Transverse colon (tissue), 4 donors: ENCODE measurements at regions not wholly inside any gene's neighbourhood (a gene's known extent, or its start where the extent isn't known, plus 50 kb on each side); places are given as distances from the start of the nearest gene placed in this dataset.

ENCODE experiments used
- DNase-seq: peaks from one replicate; pipeline ENCODE4 v3.0.0-alpha.2; 2019
- H3K27ac ChIP-seq, 4 donors: fragments of 200-600 bp; sonication (generic); 2 replicates each; pipeline ENCODE4 v1.5.1; 2016 to 2018; ENCODE audit warnings: inconsistent platforms in 4 of 4
- H3K27me3 ChIP-seq: fragments of 200-600 bp; sonication (generic); 2 replicates; pipeline ENCODE4 v1.5.1; 2017; ENCODE audit warnings: inconsistent platforms
- H3K36me3 ChIP-seq, 4 donors: fragments of 200-600 bp; sonication (generic); 2 replicates each; pipeline ENCODE4 v1.5.1; 2017 to 2019; ENCODE audit warnings: inconsistent platforms in 4 of 4
- H3K4me1 ChIP-seq, 4 donors: fragments of 200-600 bp; sonication (generic); 2 replicates each; pipeline ENCODE4 v1.5.1; 2017 to 2020; ENCODE audit warnings: inconsistent platforms in 4 of 4
- H3K4me3 ChIP-seq, 4 donors: fragments of 200-600 bp; sonication (generic); 1 replicate in 1 of 4; 2 replicates in 3 of 4; pipeline versions ENCODE4 v1.5.1 to v1.6.1; 2017 to 2019; ENCODE audit warnings: inconsistent platforms in 4 of 4
- H3K9me3 ChIP-seq, 2 donors: fragments of 200-600 bp; sonication (generic); 2 replicates each; pipeline ENCODE4 v1.5.1; 2017 to 2019; ENCODE audit warnings: inconsistent platforms in 2 of 2
- EP300 ChIP-seq: sonication (generic); formaldehyde crosslinking; IDR thresholded peaks from one replicate; pipeline ENCODE4 v1.6.1; 2017; ENCODE audit warnings: antibody characterized with exemption, low read depth
- POLR2A ChIP-seq: fragments of 450-650 bp; IDR thresholded peaks from one replicate; pipeline ENCODE4 v1.6.1; 2016; ENCODE audit warnings: antibody characterized with exemption, mild to moderate bottlenecking, moderate library complexity
- POLR2AphosphoS5 ChIP-seq, 3 donors: sonication (generic); formaldehyde crosslinking; IDR thresholded peaks; one replicate each; pipeline ENCODE4 v1.6.1; 2016; ENCODE audit warnings: antibody characterized with exemption in 3 of 3
- WGBS, 2 donors: methylation state at CpG; one replicate each; pipeline ENCODE4 v1.1.5; 2018; ENCODE audit warnings: low coverage in 1 of 2; 5-methylcytosine and 5-hydroxymethylcytosine counted together
- in situ Hi-C, 4 donors: fragments of 200-750 bp; cut with MboI; loops; one replicate each; pipeline versions ENCODE4 v1.15.0 to v1.15.1; 2017; ENCODE audit warnings: low sequenced_read_pairs in 3 of 4, low pct_ligation_motif_present in 1 of 4, low pct_unique_long_range_greater_than_20kb in 1 of 4
- intact Hi-C: fragments of 100-400 bp; cut with DNase I; formaldehyde crosslinking; loops from one replicate; pipeline ENCODE4 v1.15.1; 2023; ENCODE audit warnings: low total_unique reads
- TF ChIP-seq, protein P1 (sequence below), 5 experiments: fragments of 200-600 bp in 3 of 5; fragments of 450-650 bp in 2 of 5; sonication (generic) in 3 of 5; IDR thresholded peaks; 1 replicate in 2 of 5; 2 replicates in 3 of 5; pipeline ENCODE4 v1.5.1; 2016 to 2017; ENCODE audit warnings: antibody characterized with exemption in 5 of 5, inconsistent platforms in 3 of 5, mild to moderate bottlenecking in 2 of 5, moderate library complexity in 1 of 5

DNA sequence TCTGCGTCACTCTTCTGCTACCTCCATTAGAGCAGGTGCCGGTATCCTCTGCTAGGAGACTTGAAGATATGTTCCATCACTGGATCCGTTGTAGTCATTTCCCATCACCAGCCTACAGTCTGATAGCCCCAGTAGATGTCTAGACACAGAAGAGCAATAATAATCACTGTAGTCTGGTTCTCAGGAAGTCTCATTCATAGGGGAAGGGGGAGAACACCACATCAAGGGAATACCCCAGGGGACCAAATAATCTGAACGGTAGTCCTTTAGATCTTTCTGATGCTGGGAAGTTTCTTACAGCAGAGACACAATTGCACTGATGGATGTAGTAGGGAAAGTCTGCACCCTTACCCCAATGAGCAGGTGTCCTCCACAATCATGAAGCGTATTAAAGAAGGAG, 595.0 kb downstream of the EPHA3 start:
- Histone ChIP-seq H3K4me1 (peaks cover 3 to 31% (median 17%) of the 10 kb centered on the region in 4 donors), H3K4me3 (no peak overlapping the region), H3K27ac (no peak overlapping the region), H3K9me3 (no peaks in the 10 kb centered on the region), H3K36me3 (no peaks in the 10 kb centered on the region), H3K27me3 (no peaks in the 10 kb centered on the region)
- 86% methylated on average over 5 of the region's 5 CpGs; no CpG with 5 or more reads in 1 of the 2 donors for WGBS, 2 donors
- intact Hi-C loops (no loop called here), in situ Hi-C loops (no loop called here)
- no peak for TF ChIP-seq EP300
- TF ChIP-seq, protein P1, sequence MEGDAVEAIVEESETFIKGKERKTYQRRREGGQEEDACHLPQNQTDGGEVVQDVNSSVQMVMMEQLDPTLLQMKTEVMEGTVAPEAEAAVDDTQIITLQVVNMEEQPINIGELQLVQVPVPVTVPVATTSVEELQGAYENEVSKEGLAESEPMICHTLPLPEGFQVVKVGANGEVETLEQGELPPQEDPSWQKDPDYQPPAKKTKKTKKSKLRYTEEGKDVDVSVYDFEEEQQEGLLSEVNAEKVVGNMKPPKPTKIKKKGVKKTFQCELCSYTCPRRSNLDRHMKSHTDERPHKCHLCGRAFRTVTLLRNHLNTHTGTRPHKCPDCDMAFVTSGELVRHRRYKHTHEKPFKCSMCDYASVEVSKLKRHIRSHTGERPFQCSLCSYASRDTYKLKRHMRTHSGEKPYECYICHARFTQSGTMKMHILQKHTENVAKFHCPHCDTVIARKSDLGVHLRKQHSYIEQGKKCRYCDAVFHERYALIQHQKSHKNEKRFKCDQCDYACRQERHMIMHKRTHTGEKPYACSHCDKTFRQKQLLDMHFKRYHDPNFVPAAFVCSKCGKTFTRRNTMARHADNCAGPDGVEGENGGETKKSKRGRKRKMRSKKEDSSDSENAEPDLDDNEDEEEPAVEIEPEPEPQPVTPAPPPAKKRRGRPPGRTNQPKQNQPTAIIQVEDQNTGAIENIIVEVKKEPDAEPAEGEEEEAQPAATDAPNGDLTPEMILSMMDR (IDR thresholded peaks at IDR 0.05) = no peak
- no peak for TF ChIP-seq POLR2AphosphoS5 (IDR thresholded peaks at IDR 0.05)
- TF ChIP-seq POLR2A = no peak
- DNase-seq = no peak

DNA sequence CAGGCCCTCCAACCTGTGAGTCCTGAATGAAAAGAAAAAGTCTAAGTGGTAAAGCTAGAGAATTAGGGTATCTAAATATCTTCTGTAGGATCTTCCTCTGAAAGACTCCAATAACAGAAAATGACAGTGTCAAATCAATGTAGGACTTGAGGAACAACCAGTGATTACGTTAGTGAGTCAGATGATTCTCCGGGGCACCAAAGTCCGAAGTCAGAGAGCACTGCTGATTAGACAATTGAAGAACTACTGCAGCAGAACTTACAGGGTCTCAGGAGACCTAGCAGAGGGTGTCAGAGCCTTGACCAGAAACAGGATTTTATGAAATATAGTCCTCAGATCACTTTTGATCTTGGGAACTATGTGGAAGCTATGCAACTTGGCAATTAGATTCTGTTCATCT, 605.8 kb downstream of the EPHA3 start:
- DNase-seq = no peak

DNA sequence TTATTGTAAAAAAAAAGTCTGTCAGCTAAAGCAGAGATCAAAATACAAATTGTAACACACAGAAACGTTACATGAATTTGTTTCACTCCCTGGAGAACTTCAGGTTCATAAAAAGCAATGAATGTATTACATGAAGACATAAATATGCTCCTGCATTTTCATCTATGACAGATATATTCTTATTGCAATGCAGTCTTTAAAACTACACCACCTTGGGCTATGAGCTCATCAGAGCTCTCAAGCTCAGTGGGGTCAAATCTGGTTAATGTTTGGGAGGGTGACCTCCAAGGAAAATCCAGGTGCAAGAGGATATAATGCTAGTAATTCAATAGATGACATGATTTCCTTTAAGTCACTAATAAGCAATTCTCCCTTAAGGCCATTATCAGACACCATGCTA, 606.8 kb downstream of the EPHA3 start:
- intact Hi-C loops = no loop called here
- no peaks in the 10 kb centered on the region for H3K9me3 ChIP-seq
- H3K27ac ChIP-seq = no peak overlapping the region
- no peaks in the 10 kb centered on the region for H3K4me1 ChIP-seq
- no peaks in the 10 kb centered on the region for H3K36me3 ChIP-seq
- no peaks in the 10 kb centered on the region for H3K27me3 ChIP-seq
- in situ Hi-C loops = no loop called here
- WGBS, 2 donors = 13 to 31% methylated on average over 1 of the region's 1 CpG
- no peak overlapping the region for H3K4me3 ChIP-seq
- no peak for TF ChIP-seq POLR2AphosphoS5 (IDR thresholded peaks at IDR 0.05)
- TF ChIP-seq EP300 = no peak
- no peak for TF ChIP-seq POLR2A
- TF ChIP-seq, protein P1 (IDR thresholded peaks at IDR 0.05) = no peak
- DNase-seq = no peak

More for the DNA sequence above, 605.8 kb downstream of the EPHA3 start:
- 63 to 86% methylated on average over 3 of the region's 3 CpGs for WGBS, 2 donors
- TF ChIP-seq, protein P1 (IDR thresholded peaks at IDR 0.05) = no peak
- TF ChIP-seq POLR2A (no peak), EP300 (no peak), POLR2AphosphoS5 (IDR thresholded peaks at IDR 0.05) (no peak)
- H3K27ac ChIP-seq = no peak overlapping the region
- intact Hi-C loops (no loop called here), in situ Hi-C loops (no loop called here)
- no peaks in the 10 kb centered on the region for H3K27me3 ChIP-seq
- H3K4me1 ChIP-seq = no peaks in the 10 kb centered on the region
- no peaks in the 10 kb centered on the region for H3K9me3 ChIP-seq
- H3K4me3 ChIP-seq = no peak overlapping the region
- no peaks in the 10 kb centered on the region for H3K36me3 ChIP-seq

DNA sequence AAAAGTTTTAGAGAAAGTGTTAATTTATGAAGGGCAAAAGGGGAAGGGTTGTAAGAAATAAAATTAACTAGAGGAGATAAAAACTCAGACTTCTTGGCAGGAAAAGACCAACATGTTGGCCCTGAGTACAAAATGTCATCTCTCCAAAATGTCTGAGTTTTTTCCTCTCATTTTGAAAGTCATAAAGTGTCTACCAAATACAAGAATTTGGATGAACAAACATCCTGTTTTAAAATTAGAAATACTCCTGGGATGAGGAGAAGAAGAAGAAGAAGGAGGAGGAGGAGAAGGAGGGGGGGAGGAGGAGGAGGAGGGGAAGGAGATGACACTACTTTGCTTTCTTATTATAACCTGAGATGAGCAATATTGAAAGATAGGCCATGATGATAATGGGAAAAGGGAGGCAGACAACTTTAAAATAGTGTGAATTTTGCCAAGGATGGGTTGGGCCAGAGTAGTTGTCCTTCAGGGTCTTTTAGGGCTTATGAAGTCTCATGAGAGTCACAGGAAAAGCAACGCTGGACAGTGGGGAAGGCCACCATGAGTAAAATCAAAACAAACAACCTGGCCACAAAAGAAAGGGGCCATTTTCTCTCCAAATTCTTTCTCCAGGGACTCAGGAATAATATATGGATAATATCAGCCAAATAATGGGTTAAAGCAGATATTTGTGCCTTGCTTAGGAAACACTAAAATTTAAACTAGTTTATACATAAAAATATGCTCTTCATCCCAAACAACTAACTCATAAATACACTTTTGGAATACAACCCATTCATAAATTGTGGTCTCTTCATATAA, 632.9 kb downstream of the EPHA3 start:
- in situ Hi-C loops = no loop called here
- Histone ChIP-seq H3K27me3 (no peaks in the 10 kb centered on the region), H3K27ac (no peak overlapping the region), H3K9me3 (no peaks in the 10 kb centered on the region), H3K4me1 (no peaks in the 10 kb centered on the region), H3K36me3 (no peaks in the 10 kb centered on the region), H3K4me3 (no peak overlapping the region)
- TF ChIP-seq EP300 (no peak), POLR2A (no peak), POLR2AphosphoS5 (IDR thresholded peaks at IDR 0.05) (no peak)
- TF ChIP-seq, protein P1 (IDR thresholded peaks at IDR 0.05) = no peak
- 50% methylated on average over 1 of the region's 1 CpG for WGBS, 2 donors
- intact Hi-C loops = no loop called here
- DNase-seq = no peak
